ENCODE measurements at regions not wholly inside any gene's neighbourhood (a gene's known extent, or its start where the extent isn't known, plus 50 kb on each side); places are given as distances from the start of the nearest gene placed in this dataset.
A peak's percentile ranks its signal among the peaks of the same experiment; 100 is the strongest.

GRCh38 chr11:109075976-109076375 is 346.0 kb upstream of the C11orf87 start:
- H3K4me1 ChIP-seq (ENCODE audit: control extremely low read depth in 1 of 4, control insufficient read depth in 4 of 4, insufficient read depth in 4 of 4, low read length in 3 of 4): no peaks in the 10 kb centered on the region
- H3K36me3 ChIP-seq (ENCODE audit: control insufficient read depth in 4 of 4, insufficient read depth in 4 of 4, low read length in 3 of 4): no peaks in the 10 kb centered on the region
- ChIA-PET POLR2A (no interaction called here), CTCF (interaction anchor here (1.5 kb wide), 1 partner anchor 14 kb away, joined by 5 read pairs; no protein-coding TSS in a partner anchor)
- WGBS (ENCODE audit: insufficient coverage): 100% methylated on average over 2 of the region's 2 CpGs
- no peak overlapping the region for H3K27ac ChIP-seq (ENCODE audit: insufficient read depth in 1 of 2, low read depth in 1 of 2, low read length in 2 of 2, poor library complexity in 1 of 2, severe bottlenecking in 2 of 2)
- no peaks in the 10 kb centered on the region for H3K27me3 ChIP-seq (replicated peaks in 2 of 5; ENCODE audit: control insufficient read depth in 4 of 5, insufficient read depth in 5 of 5, low read length in 4 of 5)
- no peak for DNase-seq
- H3K9me3 ChIP-seq (ENCODE audit: control extremely low read depth in 1 of 5, control insufficient read depth in 4 of 5, insufficient read depth in 2 of 5, low read depth in 1 of 5, low read length in 4 of 5): peaks cover 0 to under 1% (median 0%) of the 10 kb centered on the region in 5 experiments
- no peak overlapping the region for H3K4me3 ChIP-seq (ENCODE audit: control insufficient read depth in 1 of 7, extremely low read depth in 1 of 7, insufficient read depth in 4 of 7, low read depth in 2 of 7, low read length in 6 of 7)

DNA sequence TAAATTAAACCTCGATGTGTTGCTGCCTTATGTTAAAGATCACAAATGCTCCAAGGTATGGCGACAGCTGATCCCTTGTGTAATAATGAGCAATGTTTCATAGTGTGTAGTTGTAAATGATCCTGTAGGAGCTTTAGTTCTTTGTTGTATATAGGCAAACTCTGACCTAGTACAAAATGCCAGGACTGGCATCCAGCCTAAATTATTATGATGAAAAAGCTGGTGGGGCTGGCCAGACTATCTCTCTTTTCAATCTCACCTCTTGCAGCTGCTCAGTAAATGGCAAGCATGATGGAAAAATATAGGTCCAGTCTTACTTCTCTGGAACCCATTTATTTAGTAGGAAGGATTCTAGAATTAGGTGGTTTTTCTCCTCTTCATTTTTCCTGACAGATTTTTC is 345.1 kb upstream of the C11orf87 start:
- ChIA-PET CTCF (interaction anchor here (1.5 kb wide), 1 partner anchor 13 kb away, joined by 5 read pairs; no protein-coding TSS in a partner anchor), POLR2A (no interaction called here)
- Histone ChIP-seq H3K27ac (ENCODE audit: insufficient read depth in 1 of 2, low read depth in 1 of 2, low read length in 2 of 2, poor library complexity in 1 of 2, severe bottlenecking in 2 of 2) (no peak overlapping the region), H3K4me3 (ENCODE audit: control insufficient read depth in 1 of 7, extremely low read depth in 1 of 7, insufficient read depth in 4 of 7, low read depth in 2 of 7, low read length in 6 of 7) (no peak overlapping the region), H3K4me1 (ENCODE audit: control extremely low read depth in 1 of 4, control insufficient read depth in 4 of 4, insufficient read depth in 4 of 4, low read length in 3 of 4) (no peaks in the 10 kb centered on the region), H3K27me3 (replicated peaks in 2 of 5; ENCODE audit: control insufficient read depth in 4 of 5, insufficient read depth in 5 of 5, low read length in 4 of 5) (no peaks in the 10 kb centered on the region), H3K9me3 (ENCODE audit: control extremely low read depth in 1 of 5, control insufficient read depth in 4 of 5, insufficient read depth in 2 of 5, low read depth in 1 of 5, low read length in 4 of 5) (no peaks in the 10 kb centered on the region), H3K36me3 (ENCODE audit: control insufficient read depth in 4 of 4, insufficient read depth in 4 of 4, low read length in 3 of 4) (no peaks in the 10 kb centered on the region)
- no peak for DNase-seq
- WGBS (ENCODE audit: insufficient coverage): 94% methylated on average over 2 of the region's 2 CpGs

DNA sequence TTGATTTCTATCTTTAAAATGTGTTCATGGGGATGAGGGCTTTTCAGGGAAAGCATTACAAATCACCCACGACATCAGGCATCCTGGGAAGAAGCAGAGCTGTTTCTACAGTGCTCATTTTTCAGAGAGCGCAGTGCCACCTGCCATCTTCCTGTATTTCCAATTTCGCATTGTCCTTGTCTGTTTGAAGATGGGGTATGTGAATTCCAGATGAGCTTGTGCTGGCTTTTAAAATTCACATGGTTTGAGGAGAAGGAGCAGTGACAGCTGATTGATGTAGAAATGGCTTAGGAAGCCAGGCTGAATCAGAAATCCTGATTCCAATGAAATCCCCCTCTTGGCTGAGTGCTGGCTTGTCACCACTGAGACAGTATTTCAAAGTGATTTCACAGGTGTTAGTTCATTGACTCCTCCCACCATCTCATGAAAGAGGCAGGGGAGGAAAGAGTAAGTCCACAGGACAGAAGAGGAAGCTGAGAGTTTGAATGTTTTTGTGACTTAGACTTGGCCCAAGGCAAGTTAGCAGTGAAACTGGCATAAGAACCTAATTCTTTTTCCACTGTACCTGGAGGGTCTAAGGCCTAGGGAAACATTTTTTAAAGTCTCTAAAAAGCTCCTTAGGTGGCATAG is 344.6 kb upstream of the C11orf87 start:
- no peaks in the 10 kb centered on the region for H3K27me3 ChIP-seq (replicated peaks in 2 of 5; ENCODE audit: control insufficient read depth in 4 of 5, insufficient read depth in 5 of 5, low read length in 4 of 5)
- H3K4me3 ChIP-seq (ENCODE audit: control insufficient read depth in 1 of 7, extremely low read depth in 1 of 7, insufficient read depth in 4 of 7, low read depth in 2 of 7, low read length in 6 of 7): no peak overlapping the region
- POLR2A ChIA-PET: no interaction called here
- peak in 1 of 3 donors; percentile 8 for DNase-seq
- CTCF ChIA-PET: interaction anchor here (1.5 kb wide), 1 partner anchor 12 kb away, joined by 5 read pairs; no protein-coding TSS in a partner anchor
- no peaks in the 10 kb centered on the region for H3K9me3 ChIP-seq (ENCODE audit: control extremely low read depth in 1 of 5, control insufficient read depth in 4 of 5, insufficient read depth in 2 of 5, low read depth in 1 of 5, low read length in 4 of 5)
- H3K4me1 ChIP-seq (ENCODE audit: control extremely low read depth in 1 of 4, control insufficient read depth in 4 of 4, insufficient read depth in 4 of 4, low read length in 3 of 4): no peaks in the 10 kb centered on the region
- 100% methylated on average over 3 of the region's 3 CpGs for WGBS (ENCODE audit: insufficient coverage)
- no peaks in the 10 kb centered on the region for H3K36me3 ChIP-seq (ENCODE audit: control insufficient read depth in 4 of 4, insufficient read depth in 4 of 4, low read length in 3 of 4)
- no peak overlapping the region for H3K27ac ChIP-seq (ENCODE audit: insufficient read depth in 1 of 2, low read depth in 1 of 2, low read length in 2 of 2, poor library complexity in 1 of 2, severe bottlenecking in 2 of 2)

DNA sequence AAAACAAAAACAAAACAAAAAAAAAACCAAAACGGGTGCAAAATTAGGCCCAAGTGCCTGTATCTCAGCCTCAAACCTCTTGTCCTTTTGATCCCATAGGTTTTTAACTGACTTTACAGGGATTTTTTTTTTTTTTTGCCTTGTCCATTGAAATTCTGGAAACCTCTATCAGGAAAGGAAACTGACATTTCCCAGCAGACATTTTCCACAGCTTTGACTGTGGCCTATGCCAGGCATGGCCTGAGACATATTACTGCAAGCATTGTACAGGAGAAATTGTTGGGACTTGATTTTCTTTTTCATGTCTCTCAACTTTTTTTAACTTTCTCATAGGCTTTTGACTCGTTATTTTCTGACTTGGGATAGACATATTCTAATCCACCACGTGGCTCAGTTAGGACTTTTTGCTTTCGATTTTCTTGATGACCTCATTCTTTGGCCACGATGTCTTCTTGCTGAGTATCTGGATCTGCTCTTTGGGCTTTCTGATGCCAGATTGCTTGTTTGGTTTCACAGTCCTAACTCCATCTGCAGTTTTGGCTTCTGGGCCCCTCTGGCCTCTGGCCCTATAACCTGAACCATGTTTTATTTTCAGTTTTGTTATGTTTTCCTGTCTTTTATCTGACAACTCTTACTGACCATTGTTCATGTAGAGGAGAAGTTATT is 336.1 kb upstream of the C11orf87 start:
- Histone ChIP-seq H3K4me3 (ENCODE audit: control insufficient read depth in 1 of 7, extremely low read depth in 1 of 7, insufficient read depth in 4 of 7, low read depth in 2 of 7, low read length in 6 of 7) (no peak overlapping the region), H3K27ac (ENCODE audit: insufficient read depth in 1 of 2, low read depth in 1 of 2, low read length in 2 of 2, poor library complexity in 1 of 2, severe bottlenecking in 2 of 2) (no peak overlapping the region), H3K27me3 (replicated peaks in 2 of 5; ENCODE audit: control insufficient read depth in 4 of 5, insufficient read depth in 5 of 5, low read length in 4 of 5) (no peaks in the 10 kb centered on the region), H3K9me3 (ENCODE audit: control extremely low read depth in 1 of 5, control insufficient read depth in 4 of 5, insufficient read depth in 2 of 5, low read depth in 1 of 5, low read length in 4 of 5) (no peaks in the 10 kb centered on the region), H3K4me1 (ENCODE audit: control extremely low read depth in 1 of 4, control insufficient read depth in 4 of 4, insufficient read depth in 4 of 4, low read length in 3 of 4) (no peaks in the 10 kb centered on the region), H3K36me3 (ENCODE audit: control insufficient read depth in 4 of 4, insufficient read depth in 4 of 4, low read length in 3 of 4) (no peaks in the 10 kb centered on the region)
- ChIA-PET CTCF (no interaction called here), POLR2A (no interaction called here)
- 90% methylated on average over 5 of the region's 5 CpGs for WGBS (ENCODE audit: insufficient coverage)
- DNase-seq: no peak

- no peak overlapping the region for H3K27ac ChIP-seq (ENCODE audit: insufficient read depth in 1 of 2, low read depth in 1 of 2, low read length in 2 of 2, poor library complexity in 1 of 2, severe bottlenecking in 2 of 2)
- ChIA-PET POLR2A (no interaction called here), CTCF (no interaction called here)
- no CpG with 5 or more reads among the region's 1 CpG for WGBS (ENCODE audit: insufficient coverage)
- no peaks in the 10 kb centered on the region for H3K36me3 ChIP-seq (ENCODE audit: control insufficient read depth in 4 of 4, insufficient read depth in 4 of 4, low read length in 3 of 4)
- H3K27me3 ChIP-seq (replicated peaks in 2 of 5; ENCODE audit: control insufficient read depth in 4 of 5, insufficient read depth in 5 of 5, low read length in 4 of 5): no peaks in the 10 kb centered on the region
- no peak for DNase-seq
- no peak overlapping the region for H3K4me3 ChIP-seq (ENCODE audit: control insufficient read depth in 1 of 7, extremely low read depth in 1 of 7, insufficient read depth in 4 of 7, low read depth in 2 of 7, low read length in 6 of 7)
- no peaks in the 10 kb centered on the region for H3K9me3 ChIP-seq (ENCODE audit: control extremely low read depth in 1 of 5, control insufficient read depth in 4 of 5, insufficient read depth in 2 of 5, low read depth in 1 of 5, low read length in 4 of 5)
- H3K4me1 ChIP-seq (ENCODE audit: control extremely low read depth in 1 of 4, control insufficient read depth in 4 of 4, insufficient read depth in 4 of 4, low read length in 3 of 4): no peaks in the 10 kb centered on the region
Observed at GRCh38 chr11:109086931-109087330, 335.1 kb upstream of the C11orf87 start.

DNA sequence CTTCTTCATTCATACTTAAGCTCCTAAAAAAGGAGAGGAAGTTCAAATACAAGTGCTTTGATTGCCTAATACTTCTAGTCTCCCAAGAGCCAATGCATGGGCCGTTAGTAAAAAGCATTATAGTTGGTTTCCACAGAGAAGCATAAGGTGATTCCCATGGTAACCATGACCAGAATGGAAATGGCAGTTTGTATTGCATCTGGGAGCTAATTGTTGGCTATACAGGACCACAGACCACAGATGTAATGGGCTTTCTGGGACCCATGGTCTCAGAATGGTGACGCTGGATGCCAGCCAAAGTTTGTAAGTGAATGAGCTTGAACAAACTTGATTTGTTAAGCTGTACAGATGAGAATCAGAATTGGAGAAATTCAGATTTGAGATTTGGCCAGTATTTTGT is 333.9 kb upstream of the C11orf87 start:
- H3K9me3 ChIP-seq (ENCODE audit: control extremely low read depth in 1 of 5, control insufficient read depth in 4 of 5, insufficient read depth in 2 of 5, low read depth in 1 of 5, low read length in 4 of 5): no peaks in the 10 kb centered on the region
- H3K4me1 ChIP-seq (ENCODE audit: control extremely low read depth in 1 of 4, control insufficient read depth in 4 of 4, insufficient read depth in 4 of 4, low read length in 3 of 4): no peaks in the 10 kb centered on the region
- ChIA-PET CTCF (no interaction called here), POLR2A (no interaction called here)
- no peak overlapping the region for H3K4me3 ChIP-seq (ENCODE audit: control insufficient read depth in 1 of 7, extremely low read depth in 1 of 7, insufficient read depth in 4 of 7, low read depth in 2 of 7, low read length in 6 of 7)
- no peaks in the 10 kb centered on the region for H3K27me3 ChIP-seq (replicated peaks in 2 of 5; ENCODE audit: control insufficient read depth in 4 of 5, insufficient read depth in 5 of 5, low read length in 4 of 5)
- no peaks in the 10 kb centered on the region for H3K36me3 ChIP-seq (ENCODE audit: control insufficient read depth in 4 of 4, insufficient read depth in 4 of 4, low read length in 3 of 4)
- H3K27ac ChIP-seq (ENCODE audit: insufficient read depth in 1 of 2, low read depth in 1 of 2, low read length in 2 of 2, poor library complexity in 1 of 2, severe bottlenecking in 2 of 2): no peak overlapping the region
- peak in 2 of 3 donors; percentile 29 to 34 for DNase-seq
- WGBS (ENCODE audit: insufficient coverage): 100% methylated on average over 2 of the region's 2 CpGs

DNA sequence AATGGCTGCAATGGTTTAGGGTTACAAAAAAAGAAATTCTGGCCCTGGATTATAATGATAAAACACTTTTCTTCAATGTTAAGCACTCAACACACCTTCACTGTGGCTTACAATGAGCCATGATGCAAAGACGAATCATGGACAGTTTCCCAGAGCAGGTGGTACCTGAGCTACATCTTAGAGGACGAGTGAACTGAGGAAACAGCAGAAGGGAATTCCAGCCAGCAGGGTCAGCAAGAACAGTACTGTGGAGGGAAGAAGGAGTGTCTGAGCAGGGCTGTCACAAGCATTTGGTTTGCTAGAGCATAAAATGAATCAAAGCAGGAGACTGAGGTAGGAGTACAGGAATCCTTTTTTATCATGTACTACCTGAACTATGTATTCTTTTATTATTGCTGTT is 332.8 kb upstream of the C11orf87 start:
- DNase-seq: no peak
- H3K27ac ChIP-seq (ENCODE audit: insufficient read depth in 1 of 2, low read depth in 1 of 2, low read length in 2 of 2, poor library complexity in 1 of 2, severe bottlenecking in 2 of 2): no peak overlapping the region
- H3K36me3 ChIP-seq (ENCODE audit: control insufficient read depth in 4 of 4, insufficient read depth in 4 of 4, low read length in 3 of 4): no peaks in the 10 kb centered on the region
- CTCF ChIA-PET: interaction anchor here (1.3 to 2.4 kb wide), 2 partner anchors 12 to 24 kb away, joined by 3 to 5 read pairs; no protein-coding TSS in a partner anchor
- no peaks in the 10 kb centered on the region for H3K27me3 ChIP-seq (replicated peaks in 2 of 5; ENCODE audit: control insufficient read depth in 4 of 5, insufficient read depth in 5 of 5, low read length in 4 of 5)
- H3K9me3 ChIP-seq (ENCODE audit: control extremely low read depth in 1 of 5, control insufficient read depth in 4 of 5, insufficient read depth in 2 of 5, low read depth in 1 of 5, low read length in 4 of 5): no peaks in the 10 kb centered on the region
- POLR2A ChIA-PET: no interaction called here
- no peak overlapping the region for H3K4me3 ChIP-seq (ENCODE audit: control insufficient read depth in 1 of 7, extremely low read depth in 1 of 7, insufficient read depth in 4 of 7, low read depth in 2 of 7, low read length in 6 of 7)
- WGBS (ENCODE audit: insufficient coverage): 100% methylated on average over 2 of the region's 2 CpGs
- H3K4me1 ChIP-seq (ENCODE audit: control extremely low read depth in 1 of 4, control insufficient read depth in 4 of 4, insufficient read depth in 4 of 4, low read length in 3 of 4): no peaks in the 10 kb centered on the region
